GM21717 (cell line): ENCODE measurements at regions not wholly inside any gene's neighbourhood (a gene's known extent, or its start where the extent isn't known, plus 50 kb on each side); places are given as distances from the start of the nearest gene placed in this dataset.
"Not testable (repeated sequence)": the region's sequence is repeated elsewhere in the genome, so short reads cannot be mapped to it uniquely, and the experiment has no call there.

Experiments
- ATAC-seq: cut with Tn5 transposase; IDR thresholded peaks from one replicate; pipeline ENCODE4 v1.9.1; 2021; ENCODE audit warnings: mild to moderate bottlenecking, moderate library complexity; ENCODE audit not compliant: unreplicated experiment

- ATAC-seq: no peak
Measured at GRCh38 chr5:106306313-106307028, 1364.3 kb downstream of the EFNA5 start.

- ATAC-seq: no peak
Measured at GRCh38 chr5:106303911-106304310, 1366.8 kb downstream of the EFNA5 start.

- ATAC-seq: no peak
Measured at GRCh38 chr5:106292654-106293053, 1378.1 kb downstream of the EFNA5 start.

- no peak for ATAC-seq
Measured at GRCh38 chr5:106290841-106291240, 1379.9 kb downstream of the EFNA5 start.

GRCh38 chr5:106288979-106289378 lies 1381.8 kb downstream of the EFNA5 start:
- no peak for ATAC-seq

- ATAC-seq: no peak
Measured at GRCh38 chr5:106277540-106278096, 1393.1 kb downstream of the EFNA5 start.

- no peak for ATAC-seq
Measured at GRCh38 chr5:106269252-106269843, 1401.4 kb downstream of the EFNA5 start.

GRCh38 chr5:106267256-106267655 lies 1403.5 kb downstream of the EFNA5 start:
- no peak for ATAC-seq

- ATAC-seq: no peak
Measured at GRCh38 chr5:106262395-106262794, 1408.3 kb downstream of the EFNA5 start.

- ATAC-seq: not testable (repeated sequence)
Measured at GRCh38 chr5:106259431-106260090, 1411.2 kb downstream of the EFNA5 start.

GRCh38 chr5:106258591-106259125 lies 1412.1 kb downstream of the EFNA5 start:
- no peak for ATAC-seq

GRCh38 chr5:106254784-106255183 lies 1416.0 kb downstream of the EFNA5 start:
- no peak for ATAC-seq

GRCh38 chr5:106246044-106246745 lies 1424.5 kb downstream of the EFNA5 start:
- ATAC-seq: not testable (repeated sequence)

- ATAC-seq: no peak
Measured at GRCh38 chr5:106241409-106241808, 1429.3 kb downstream of the EFNA5 start.

GRCh38 chr5:106205916-106206571 lies 1464.7 kb downstream of the EFNA5 start:
- no peak for ATAC-seq

- ATAC-seq: no peak
Measured at GRCh38 chr5:106202035-106202434, 1468.7 kb downstream of the EFNA5 start.

- ATAC-seq: no peak
Measured at GRCh38 chr5:106200971-106201370, 1469.8 kb downstream of the EFNA5 start.

GRCh38 chr5:106195679-106196474 lies 1474.9 kb downstream of the EFNA5 start:
- no peak for ATAC-seq

- no peak for ATAC-seq
Measured at GRCh38 chr5:106189121-106189809, 1481.5 kb downstream of the EFNA5 start.
